HG02678 (cell line): ENCODE measurements at regions not wholly inside any gene's neighbourhood (a gene's known extent, or its start where the extent isn't known, plus 50 kb on each side); places are given as distances from the start of the nearest gene placed in this dataset.
"Not testable (repeated sequence)": the region's sequence is repeated elsewhere in the genome, so short reads cannot be mapped to it uniquely, and the experiment has no call there.

Experiments
- ATAC-seq: cut with Tn5 transposase; IDR thresholded peaks from one replicate; pipeline ENCODE4 v1.9.1; 2021; ENCODE audit warnings: mild to moderate bottlenecking, moderate library complexity; ENCODE audit not compliant: unreplicated experiment

DNA sequence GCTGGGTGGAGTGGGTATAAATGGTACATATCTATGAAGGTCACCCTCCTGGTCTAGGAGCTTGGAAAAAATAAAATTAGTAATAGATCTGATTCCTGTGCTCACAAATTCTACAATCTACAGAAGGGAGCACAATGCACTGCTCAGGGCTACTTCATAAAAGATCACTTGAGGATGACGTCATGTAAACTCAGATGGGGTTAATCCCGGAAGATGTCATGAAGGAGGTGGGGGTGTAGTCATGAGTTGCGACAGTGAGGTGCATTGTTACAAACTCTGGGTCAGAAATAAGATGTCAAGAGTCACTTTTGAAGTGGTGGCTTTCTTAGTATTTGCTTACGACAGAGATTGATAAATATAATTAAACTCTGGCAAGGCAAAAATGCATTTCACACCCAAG lies 68.2 kb downstream of the LHX9 start:
- no peak for ATAC-seq

DNA sequence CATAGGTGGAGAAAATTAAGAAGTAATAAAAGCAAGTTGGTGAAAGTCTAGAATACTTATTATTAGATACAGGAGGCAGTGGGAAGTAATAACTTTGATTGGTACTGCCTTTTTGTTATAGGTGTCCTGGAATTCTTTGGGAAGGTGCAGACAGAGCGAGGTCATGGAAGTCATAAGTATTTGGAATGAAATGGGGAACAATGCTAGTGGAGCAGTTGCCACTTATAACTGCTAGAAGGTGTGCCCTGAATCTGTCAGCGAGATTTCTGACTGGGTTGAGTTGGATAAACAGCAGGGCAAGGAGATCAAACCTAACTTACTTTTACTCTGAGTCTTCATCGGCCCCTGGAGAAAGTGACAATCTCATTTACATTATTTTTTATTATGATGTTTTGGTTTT lies 69.6 kb downstream of the LHX9 start:
- no peak for ATAC-seq

- ATAC-seq: no peak
These were observed 70.1 kb downstream of the LHX9 start for GRCh38 chr1:197987294-197987693.

DNA sequence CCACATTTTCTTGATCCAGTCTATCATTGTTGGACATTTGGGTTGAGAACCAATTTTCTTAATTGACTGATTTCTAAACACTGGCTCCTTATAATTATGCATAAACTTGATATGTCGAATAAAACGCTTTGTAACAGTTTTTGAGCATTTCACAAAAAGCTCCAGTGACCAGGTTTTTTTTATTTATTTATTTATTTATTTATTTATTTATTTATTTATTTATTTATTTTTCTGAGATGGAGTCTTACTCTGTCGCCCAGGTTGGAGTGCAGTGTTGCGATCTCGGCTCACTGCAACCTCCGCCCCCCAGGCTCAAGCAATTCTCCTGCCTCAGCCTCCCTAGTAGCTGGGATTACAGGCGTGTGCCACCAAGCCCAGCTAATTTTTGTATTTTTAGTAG lies 71.4 kb downstream of the LHX9 start:
- ATAC-seq: not testable (repeated sequence)

DNA sequence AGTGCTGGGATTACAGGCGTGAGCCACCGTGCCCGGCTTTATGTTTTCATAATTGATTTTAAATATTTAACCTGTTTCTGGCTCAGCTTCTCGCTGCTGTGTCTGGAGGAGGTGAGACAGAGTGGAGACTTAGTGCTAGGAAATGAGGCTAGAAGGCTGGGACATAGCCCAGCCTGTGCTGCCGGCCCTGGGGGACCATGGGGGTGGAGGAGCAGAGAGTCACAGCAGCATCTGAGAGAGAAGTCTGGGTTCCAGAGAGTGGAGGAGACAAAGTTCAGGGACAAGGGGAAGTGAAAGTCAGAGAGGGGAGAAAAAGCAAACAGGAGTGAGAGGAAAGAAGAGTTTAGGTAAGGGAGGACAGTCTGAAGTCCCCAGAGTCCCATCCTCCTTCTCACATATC lies 71.9 kb downstream of the LHX9 start:
- ATAC-seq: no peak

DNA sequence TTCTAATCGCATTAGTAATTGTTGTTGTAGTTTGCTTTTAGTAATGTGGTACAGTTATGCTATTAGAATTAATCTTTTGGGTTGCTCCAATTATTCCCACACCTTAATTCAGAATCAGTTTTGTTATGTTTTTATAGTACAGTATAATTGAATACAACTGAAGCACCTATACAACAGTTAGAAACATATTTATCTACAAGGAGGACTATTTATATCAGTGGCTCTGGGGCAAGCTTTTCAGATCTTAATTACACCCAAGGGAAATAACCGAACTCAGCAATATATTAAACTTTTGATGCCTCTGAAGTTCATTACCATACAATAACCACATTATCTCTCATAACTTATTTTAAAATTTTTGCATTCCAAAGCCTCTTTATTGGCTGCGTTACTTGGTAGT lies 74.4 kb downstream of the LHX9 start:
- ATAC-seq: no peak

DNA sequence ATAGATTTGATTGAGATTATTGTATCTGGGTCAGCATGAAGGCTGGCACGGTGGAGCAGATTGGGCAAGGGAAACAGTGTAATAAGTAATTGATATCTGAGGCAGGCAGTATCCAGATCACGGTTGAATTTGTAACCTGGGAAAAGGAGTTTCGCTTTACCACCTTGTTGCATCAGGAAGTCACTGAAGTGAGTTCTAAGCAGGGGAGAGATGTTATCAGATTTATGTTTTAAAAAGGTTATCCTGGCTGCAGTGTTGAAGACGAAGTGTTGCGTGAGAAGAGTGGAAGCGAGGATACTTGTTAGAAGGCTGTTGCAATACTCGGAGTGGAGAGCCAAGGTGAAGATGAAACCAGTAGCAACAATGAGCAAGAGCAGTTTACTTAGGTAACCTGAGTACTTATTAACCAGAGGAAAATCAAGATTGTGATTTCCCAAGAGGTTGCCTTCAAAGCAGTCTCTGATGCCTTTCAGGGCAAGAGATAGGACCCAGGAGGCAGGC lies 77.8 kb downstream of the LHX9 start:
- ATAC-seq: no peak

DNA sequence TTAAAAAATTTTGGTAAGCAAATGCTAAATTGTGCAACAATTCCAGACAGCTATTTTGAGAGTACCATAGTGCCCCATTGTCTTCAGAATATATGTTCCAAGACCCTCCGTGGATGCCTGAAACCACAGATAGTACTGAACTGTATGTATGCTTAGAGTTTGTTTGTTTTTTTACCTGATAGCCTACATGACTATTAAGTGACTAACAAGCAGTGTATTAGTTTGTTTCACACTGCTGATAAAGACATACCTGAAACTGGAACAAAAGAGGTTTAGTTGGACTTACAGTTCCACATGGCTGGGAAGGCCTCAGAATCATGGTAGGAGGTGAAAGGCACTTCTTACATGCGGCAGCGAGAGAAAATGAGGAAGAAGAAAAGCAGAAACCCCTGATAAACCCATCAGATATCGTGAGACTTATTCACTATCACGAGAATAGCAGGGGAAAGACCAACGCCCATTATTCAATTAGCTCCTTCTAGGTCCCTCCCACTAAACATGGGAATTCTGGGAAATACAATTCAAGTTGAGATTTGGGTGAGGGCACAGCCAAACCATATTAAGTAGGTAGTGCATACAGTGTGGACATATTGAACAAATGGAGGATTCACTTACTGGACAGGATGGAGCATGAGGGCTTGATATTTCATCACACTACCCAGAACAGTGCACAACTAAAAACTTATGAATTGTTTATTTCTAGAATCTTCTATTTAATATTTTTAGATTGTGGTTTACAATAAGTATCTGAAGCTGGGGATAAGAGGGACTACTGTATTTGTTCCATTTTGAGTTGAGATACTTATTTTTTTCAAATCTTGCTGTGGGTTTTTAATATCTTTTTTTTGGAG lies 78.5 kb downstream of the LHX9 start:
- ATAC-seq: no peak

- not testable (repeated sequence) for ATAC-seq
These were observed 79.0 kb downstream of the LHX9 start for GRCh38 chr1:197996259-197996512.

GRCh38 chr1:197998110-197998509 lies 80.9 kb downstream of the LHX9 start:
- ATAC-seq: no peak

DNA sequence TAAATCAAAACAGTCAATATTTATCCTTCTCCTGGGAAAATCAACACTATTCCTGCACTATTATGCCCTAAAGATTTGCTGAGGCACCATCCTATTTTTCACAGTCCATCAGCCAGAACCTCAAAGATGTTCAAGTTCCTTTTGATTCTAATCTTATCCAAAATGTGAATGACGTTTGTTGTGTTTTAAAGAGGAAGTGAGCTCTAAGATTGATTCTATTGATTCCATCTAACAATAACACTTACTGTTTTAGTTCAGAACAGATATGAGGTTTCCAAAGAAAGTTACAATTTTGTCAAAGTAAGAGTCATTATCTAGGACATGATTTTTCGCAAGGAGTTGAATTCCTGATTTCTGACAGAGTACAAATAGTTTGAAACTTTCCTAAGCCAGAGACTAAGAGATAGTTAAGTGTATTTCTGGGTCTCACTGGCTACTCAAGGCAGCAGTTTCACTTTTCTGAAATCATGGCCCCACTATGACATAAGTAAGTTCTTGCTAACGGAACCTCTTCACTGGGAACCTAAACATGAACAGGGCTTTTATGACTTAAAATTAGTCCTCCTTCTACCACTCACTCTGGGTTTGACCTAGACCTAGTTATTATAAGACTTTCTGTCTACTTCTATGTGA lies 84.7 kb downstream of the LHX9 start:
- ATAC-seq: no peak

DNA sequence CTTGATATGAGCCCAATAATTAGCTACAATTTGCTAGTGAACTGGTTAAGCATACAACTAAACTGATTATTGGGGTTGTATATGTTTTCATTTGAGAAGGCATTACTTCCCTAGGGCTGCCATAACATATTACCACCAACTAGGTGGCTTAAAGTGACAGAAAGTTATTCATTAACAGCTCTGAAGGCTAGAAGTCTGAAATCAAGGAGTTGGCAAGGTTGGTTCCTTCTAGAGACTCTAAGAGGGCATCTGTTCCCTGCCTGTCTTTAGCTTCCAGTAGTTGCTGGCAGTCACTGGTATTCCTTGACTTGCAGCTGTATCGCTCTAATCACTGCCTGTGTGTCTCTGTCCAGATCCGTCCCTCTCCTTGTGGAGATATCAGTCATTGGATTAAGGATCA lies 86.3 kb downstream of the LHX9 start:
- no peak for ATAC-seq

- ATAC-seq: no peak
These were observed 89.8 kb downstream of the LHX9 start for GRCh38 chr1:198007011-198007410.

GRCh38 chr1:198007687-198008607 lies 90.8 kb downstream of the LHX9 start:
- no peak for ATAC-seq

GRCh38 chr1:198014355-198014754 lies 97.2 kb downstream of the LHX9 start:
- ATAC-seq: no peak

- ATAC-seq: no peak
These were observed 98.1 kb downstream of the LHX9 start for GRCh38 chr1:198015309-198015708.

DNA sequence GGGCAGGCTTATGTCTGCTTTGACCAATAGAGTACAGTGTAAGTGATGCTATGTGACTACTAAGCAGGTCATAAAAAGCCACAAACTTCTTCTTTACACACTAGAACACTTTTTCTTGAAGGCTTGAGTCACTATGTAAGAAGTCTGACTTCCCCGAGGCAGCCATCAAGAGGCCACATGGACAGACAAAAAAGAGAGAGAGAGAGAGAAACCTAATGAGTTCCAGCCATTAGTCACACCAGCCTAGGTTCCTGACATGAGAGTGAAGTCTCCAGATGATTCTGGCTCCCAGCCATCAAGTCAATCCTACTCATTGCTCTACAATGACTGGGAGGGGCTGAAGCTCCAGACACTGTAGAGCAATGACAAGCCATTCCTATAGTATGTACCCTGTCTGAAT lies 101.4 kb downstream of the LHX9 start:
- no peak for ATAC-seq

DNA sequence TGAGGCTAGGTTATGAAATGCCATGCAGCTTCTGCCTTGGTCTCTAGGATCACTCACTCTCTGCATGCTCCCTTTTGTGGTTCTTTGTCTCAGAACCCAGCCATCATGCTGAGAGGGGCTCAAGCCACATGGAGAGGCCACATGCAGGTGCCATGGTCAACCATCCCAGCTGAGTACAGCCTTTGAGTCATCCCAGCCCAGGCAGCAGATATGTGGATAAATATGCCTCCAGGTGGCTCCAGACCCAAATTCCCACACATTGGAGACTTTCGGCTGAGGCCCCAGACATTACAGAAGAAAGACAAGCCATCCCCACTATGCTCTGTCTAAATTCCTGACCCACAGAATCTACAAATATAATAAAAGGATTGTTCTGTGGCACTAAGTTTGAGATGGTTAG lies 102.0 kb downstream of the LHX9 start:
- ATAC-seq: no peak

DNA sequence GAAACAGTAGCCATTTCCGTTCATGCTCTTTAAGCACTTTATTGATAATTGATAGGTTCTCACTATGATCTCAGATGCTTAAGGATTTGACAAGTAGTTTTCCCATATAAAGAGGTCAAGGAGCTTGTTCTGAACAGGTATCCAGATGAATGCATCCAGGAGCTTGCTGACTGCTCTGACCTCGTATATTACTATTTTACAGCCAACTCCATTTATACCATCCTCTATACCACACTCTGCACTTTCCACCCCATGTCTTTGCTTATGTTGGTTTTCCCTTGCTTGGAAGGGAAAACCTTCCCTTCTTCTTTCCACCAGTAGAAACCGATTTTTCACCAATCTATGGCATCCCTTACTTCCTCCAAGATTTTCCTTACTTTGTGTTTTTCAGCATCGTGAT lies 107.2 kb downstream of the LHX9 start:
- ATAC-seq: no peak

DNA sequence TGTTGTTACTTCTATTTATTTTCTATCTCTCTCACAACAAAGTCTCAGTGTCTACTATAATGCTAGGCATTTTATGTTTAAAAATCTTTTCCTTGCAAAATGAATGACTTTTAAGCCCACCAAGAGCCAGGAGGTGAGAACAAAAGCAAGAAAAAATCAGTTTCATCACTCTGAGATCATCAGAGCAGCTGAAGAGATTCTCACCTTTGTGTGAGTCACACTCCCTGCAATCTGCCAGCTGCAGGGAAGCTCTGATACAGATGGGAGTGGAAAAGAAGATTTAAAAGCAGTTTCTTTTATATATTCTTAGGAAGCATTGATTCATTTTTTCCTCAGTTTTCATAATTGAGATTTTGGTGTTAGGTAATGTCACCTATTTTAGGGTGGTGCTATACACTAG lies 107.6 kb downstream of the LHX9 start:
- ATAC-seq: no peak

DNA sequence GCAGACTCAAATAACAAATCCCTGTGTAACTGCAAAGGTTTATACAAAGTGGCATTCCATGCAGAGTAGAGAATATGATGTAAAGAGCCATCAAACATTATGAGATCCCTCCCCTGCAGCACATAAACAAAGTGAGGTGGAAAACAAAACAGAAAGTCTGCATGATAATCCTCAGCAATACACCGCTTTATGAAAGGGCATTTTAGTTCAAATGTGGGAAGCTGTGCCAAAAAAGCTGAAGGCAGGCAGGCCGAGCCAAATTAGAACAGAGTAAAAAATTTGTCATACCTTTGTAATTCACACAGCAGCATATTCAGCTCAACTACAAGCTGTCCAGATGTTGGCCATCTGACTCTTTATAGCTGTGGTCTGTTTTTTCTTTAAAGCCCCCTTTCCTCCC lies 113.5 kb downstream of the LHX9 start:
- no peak for ATAC-seq

DNA sequence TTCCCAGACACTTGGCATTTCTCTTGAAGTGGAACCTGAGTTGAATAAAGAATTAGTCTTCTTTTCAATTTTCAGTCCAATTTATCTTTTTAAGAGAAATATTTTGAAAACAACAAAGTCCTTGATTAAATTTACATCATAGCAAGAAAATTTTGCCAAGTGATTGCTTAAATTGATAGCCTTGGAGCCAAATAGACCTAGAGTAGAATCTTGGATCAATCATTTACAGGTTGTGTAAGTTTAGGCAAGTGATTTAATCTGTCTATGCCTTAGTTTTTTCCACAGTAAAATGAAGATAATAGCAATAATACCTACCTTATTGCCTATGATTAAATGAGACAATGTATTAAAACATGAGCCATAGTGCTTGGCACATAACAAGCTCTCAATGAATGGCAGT lies 113.9 kb downstream of the LHX9 start:
- ATAC-seq: no peak
